Psoas muscle (tissue), 7 donors: ENCODE measurements at regions not wholly inside any gene's neighbourhood (a gene's known extent, or its start where the extent isn't known, plus 50 kb on each side); places are given as distances from the start of the nearest gene placed in this dataset.

Experiments
- ATAC-seq, 4 donors: fragments of 200-7000 bp; cut with Tn5 transposase; one replicate each; pipeline ENCODE4 v1.9.1; 2020; ENCODE audit warnings: moderate library complexity in 3 of 4, mild to moderate bottlenecking in 2 of 4
- DNase-seq, 2 donors: peaks; one replicate each; pipeline ENCODE4 v3.0.0-alpha.2; 2020
- H3K27ac ChIP-seq: fragments of 200-600 bp; one replicate; pipeline ENCODE4 v1.8.0; 2022
- H3K27me3 ChIP-seq, 3 donors: fragments of 200-600 bp in 1 of 3; one replicate each; pipeline versions ENCODE4 v1.6.1 to v1.8.0; 2013 to 2022; ENCODE audit warnings: low read length in 2 of 3, mild to moderate bottlenecking in 2 of 3, moderate library complexity in 1 of 3; ENCODE audit not compliant: insufficient read depth in 3 of 3
- H3K36me3 ChIP-seq, 2 donors: fragments of 200-600 bp in 1 of 2; one replicate each; pipeline versions ENCODE4 v1.6.1 to v1.8.0; 2013 to 2022; ENCODE audit warnings: low read depth in 1 of 2, mild to moderate bottlenecking in 1 of 2, moderate library complexity in 1 of 2; ENCODE audit not compliant: insufficient read depth in 1 of 2
- H3K4me1 ChIP-seq: fragments of 200-600 bp; one replicate; pipeline ENCODE4 v1.8.0; 2022
- H3K4me3 ChIP-seq: fragments of 200-600 bp; one replicate; pipeline ENCODE4 v1.8.0; 2022; ENCODE audit warnings: mild to moderate bottlenecking
- H3K9me3 ChIP-seq: fragments of 200-600 bp; one replicate; pipeline ENCODE4 v1.8.0; 2022
- CTCF ChIP-seq: fragments of 200-600 bp; IDR thresholded peaks from one replicate; pipeline ENCODE4 v1.8.0; 2022; ENCODE audit warnings: antibody characterized with exemption
- WGBS, 3 donors: extraction: QIAGEN DNeasy Blood & Tissue Kit; methylation state at CpG; one replicate each; pipeline versions ENCODE4 v1.1.6 to v1.1.7; 2013; 5-methylcytosine and 5-hydroxymethylcytosine counted together
- intact Hi-C, 2 donors: fragments of 100-400 bp; cut with DNase I; formaldehyde crosslinking; loops; one replicate each; pipeline versions ENCODE4 v1.11.0 to v1.14.2; 2022
- donor health status: healthy with polysubstance abuse.
- donor health status: DM: no; HTN: no; CAD: no; lungs with moderate emphysema.
- donor health status: Bipolar disorder and iron deficiency.
- donor health status: healthy.
- donor health status: DM: yes; HTN: yes; CAD: no.
- donor health status: DM: no; HTN: no; CAD: no.
- donor health status: DM: yes; HTN: yes; CAD: no.

DNA sequence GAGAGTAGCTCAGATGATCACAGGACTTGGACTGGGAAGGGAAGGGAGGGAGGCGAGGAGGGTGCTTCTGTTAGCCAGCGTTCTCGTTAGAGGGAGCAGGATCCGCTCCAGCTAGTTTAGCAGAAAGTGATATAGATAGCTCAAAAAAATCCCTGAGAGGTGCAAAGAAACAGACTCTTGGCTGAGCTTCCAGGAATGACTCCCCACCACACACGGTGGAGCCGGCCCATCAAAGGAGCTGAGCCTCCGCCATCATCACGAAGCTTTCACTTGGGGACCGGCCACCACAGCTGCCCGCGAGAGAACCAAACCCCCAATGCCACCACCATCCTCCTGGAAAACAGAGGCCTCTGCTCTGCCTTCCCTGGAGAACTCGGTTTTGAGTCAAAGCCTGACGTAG, 124.6 kb upstream of the BCL2L14 start:
- Histone ChIP-seq H3K4me1 (peaks cover 7% of the 10 kb centered on the region), H3K36me3 (no peaks in the 10 kb centered on the region), H3K4me3 (no peak overlapping the region), H3K27ac (no peak overlapping the region), H3K9me3 (no peaks in the 10 kb centered on the region), H3K27me3 (no peaks in the 10 kb centered on the region)
- WGBS, 3 donors: 90 to 97% (median 92%) methylated on average over 13 of the region's 13 CpGs
- no peak for TF ChIP-seq CTCF
- DNase-seq (no peak), ATAC-seq (no peak)
- intact Hi-C loops: no loop called here

- WGBS, 3 donors: 70 to 84% (median 82%) methylated on average over 6 of the region's 6 CpGs
These were observed 123.5 kb upstream of the BCL2L14 start for GRCh38 chr12:11947213-11947612.

GRCh38 chr12:11949738-11950411, 120.9 kb upstream of the BCL2L14 start:
- Histone ChIP-seq H3K36me3 (no peaks in the 10 kb centered on the region), H3K4me3 (no peak overlapping the region), H3K27me3 (no peaks in the 10 kb centered on the region), H3K4me1 (peaks cover 7% of the 10 kb centered on the region), H3K27ac (no peak overlapping the region), H3K9me3 (no peaks in the 10 kb centered on the region)
- peak; percentile 56 to 84 (median 64) for ATAC-seq
- intact Hi-C loops: no loop called here
- TF ChIP-seq CTCF: no peak
- peak in 1 of 2 donors; percentile 55 for DNase-seq
- WGBS, 3 donors: 21 to 24% (median 23%) methylated on average over 9 of the region's 9 CpGs

More at GRCh38 chr12:11947213-11947612, 123.5 kb upstream of the BCL2L14 start:
- no peak for TF ChIP-seq CTCF
- Histone ChIP-seq H3K36me3 (no peaks in the 10 kb centered on the region), H3K9me3 (no peaks in the 10 kb centered on the region), H3K27ac (no peak overlapping the region), H3K4me1 (peaks cover 7% of the 10 kb centered on the region), H3K27me3 (no peaks in the 10 kb centered on the region), H3K4me3 (no peak overlapping the region)
- intact Hi-C loops: no loop called here
- ATAC-seq (no peak), DNase-seq (no peak)

GRCh38 chr12:11951209-11951608, 119.5 kb upstream of the BCL2L14 start:
- TF ChIP-seq CTCF: no peak
- H3K4me3 ChIP-seq: no peak overlapping the region
- DNase-seq: no peak
- 91% methylated on average over 5 of the region's 5 CpGs for WGBS, 3 donors
- ATAC-seq: no peak
- intact Hi-C loops: no loop called here
- peaks cover 7% of the 10 kb centered on the region for H3K4me1 ChIP-seq
- H3K9me3 ChIP-seq: no peaks in the 10 kb centered on the region
- H3K27ac ChIP-seq: no peak overlapping the region
- H3K27me3 ChIP-seq: peaks cover 0 to 6% (median 0%) of the 10 kb centered on the region in 3 donors
- H3K36me3 ChIP-seq: no peaks in the 10 kb centered on the region

- WGBS, 3 donors: 52 to 58% (median 53%) methylated on average over 7 of the region's 7 CpGs
- no peak overlapping the region for H3K4me3 ChIP-seq
These were observed 117.2 kb upstream of the BCL2L14 start for GRCh38 chr12:11953523-11953922.

More at GRCh38 chr12:11953523-11953922, 117.2 kb upstream of the BCL2L14 start:
- peaks cover 0 to 7% (median 0%) of the 10 kb centered on the region in 3 donors for H3K27me3 ChIP-seq
- H3K36me3 ChIP-seq: no peaks in the 10 kb centered on the region
- no peak overlapping the region for H3K27ac ChIP-seq
- H3K9me3 ChIP-seq: no peaks in the 10 kb centered on the region
- DNase-seq: no peak
- H3K4me1 ChIP-seq: peaks cover 7% of the 10 kb centered on the region
- intact Hi-C loops: no loop called here
- no peak for ATAC-seq
- TF ChIP-seq CTCF: no peak
